Activated CD4-positive, alpha-beta T cell treated with anti-CD3 and anti-CD28 coated beads, Interleukin-2, Interleukin-4, amounts not matched to agents 100 ng/mL and 50 ng/mL, durations not matched to agents 16 hours and 8 hours (primary cell): ENCODE measurements at regions not wholly inside any gene's neighbourhood (a gene's known extent, or its start where the extent isn't known, plus 50 kb on each side); places are given as distances from the start of the nearest gene placed in this dataset.

Experiments used
- DNase-seq: peaks from one replicate; pipeline ENCODE4 v3.0.0-alpha.2; 2020; ENCODE audit warnings: low spot score

DNA sequence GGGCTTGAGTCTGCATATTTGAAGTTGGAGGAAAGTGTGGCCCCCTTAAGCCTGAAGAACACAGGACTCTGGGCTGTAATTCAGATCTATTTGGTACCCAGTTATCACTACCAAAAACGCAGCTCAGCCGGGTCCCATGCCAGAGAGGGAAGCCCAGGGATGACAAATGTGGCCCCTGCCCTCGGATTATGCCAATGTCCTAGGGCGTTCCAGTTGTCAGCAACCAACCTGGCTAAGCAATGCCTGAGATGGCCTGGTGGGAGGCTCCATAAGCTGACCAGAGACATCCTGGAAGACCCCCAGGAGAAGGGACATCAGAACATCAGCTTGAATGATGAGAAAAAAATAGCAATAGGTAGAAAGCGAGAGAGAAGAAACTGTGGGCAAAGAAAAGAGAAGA, 79.6 kb upstream of the UQCRFS1 start:
- no peak for DNase-seq

DNA sequence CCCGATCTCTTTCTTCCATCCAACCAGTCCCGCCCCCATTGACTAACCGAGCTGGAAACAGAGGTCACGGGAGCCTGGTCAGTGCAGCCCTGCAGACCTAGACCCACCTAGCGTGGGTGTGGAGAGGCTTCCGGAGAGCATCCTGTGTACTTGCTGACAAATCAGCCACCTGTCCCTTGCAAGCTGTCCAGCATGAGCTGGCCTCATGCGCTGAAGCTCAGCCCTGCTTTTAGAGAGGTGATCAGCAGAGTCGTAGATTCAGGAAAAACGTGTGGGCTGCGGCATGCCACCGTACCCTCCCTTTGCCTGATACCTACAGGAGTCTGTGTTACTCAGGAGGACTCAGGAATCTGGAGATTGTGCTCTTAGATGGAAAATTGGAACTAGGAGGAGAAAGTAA, 80.3 kb upstream of the UQCRFS1 start:
- no peak for DNase-seq

DNA sequence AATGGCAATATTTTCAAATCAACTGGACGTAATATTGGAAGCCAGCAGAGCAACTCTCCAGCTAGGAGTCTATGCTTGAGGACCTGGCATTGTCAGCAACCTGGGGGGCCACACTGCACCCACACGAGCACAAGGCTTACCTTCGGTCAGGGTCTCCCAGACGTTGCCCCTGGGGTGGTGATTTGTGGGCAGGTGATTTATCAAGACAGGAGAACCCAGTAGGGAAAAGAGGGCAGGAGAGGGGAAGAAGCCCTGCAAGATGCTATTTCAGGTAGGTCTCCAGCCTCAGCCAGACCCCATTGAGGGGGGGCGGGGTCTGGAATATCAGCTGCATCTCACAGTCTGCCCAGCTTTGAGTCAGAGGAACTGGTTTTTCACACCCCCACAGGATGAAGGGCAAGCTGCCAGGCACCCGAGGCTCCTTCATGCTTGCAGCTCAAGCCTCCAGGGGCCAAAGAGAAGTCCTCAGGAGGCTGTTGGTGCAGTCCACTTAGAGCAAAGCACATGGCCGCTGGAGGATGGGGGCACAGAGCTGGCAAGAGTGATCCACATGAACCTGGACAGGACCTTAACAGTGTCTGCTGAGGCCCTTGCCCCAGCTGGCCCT, 80.9 kb upstream of the UQCRFS1 start:
- peak; percentile 42 for DNase-seq

DNA sequence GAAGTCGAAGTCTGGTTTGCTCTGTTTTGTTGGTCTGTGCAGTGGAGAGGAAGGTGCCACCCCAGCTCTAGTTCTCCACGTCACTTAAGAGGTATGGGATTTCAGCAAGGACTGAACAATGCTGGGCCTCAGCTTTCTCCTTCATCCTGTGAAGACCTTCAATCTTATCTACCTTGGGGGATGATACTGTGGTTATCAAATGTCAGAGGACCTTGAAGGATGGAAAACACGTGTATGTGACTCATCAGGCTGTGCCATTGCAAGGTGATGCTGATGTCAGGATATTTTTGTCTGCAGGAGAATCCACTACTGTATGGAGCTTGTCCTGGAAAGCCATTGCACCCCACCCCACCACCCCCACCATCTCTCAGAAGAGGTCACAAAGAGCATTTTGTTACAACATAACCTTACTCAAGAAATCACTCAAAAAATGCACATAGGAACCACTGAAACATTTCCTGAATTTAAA, 81.4 kb upstream of the UQCRFS1 start:
- DNase-seq, result peak; percentile 40

DNA sequence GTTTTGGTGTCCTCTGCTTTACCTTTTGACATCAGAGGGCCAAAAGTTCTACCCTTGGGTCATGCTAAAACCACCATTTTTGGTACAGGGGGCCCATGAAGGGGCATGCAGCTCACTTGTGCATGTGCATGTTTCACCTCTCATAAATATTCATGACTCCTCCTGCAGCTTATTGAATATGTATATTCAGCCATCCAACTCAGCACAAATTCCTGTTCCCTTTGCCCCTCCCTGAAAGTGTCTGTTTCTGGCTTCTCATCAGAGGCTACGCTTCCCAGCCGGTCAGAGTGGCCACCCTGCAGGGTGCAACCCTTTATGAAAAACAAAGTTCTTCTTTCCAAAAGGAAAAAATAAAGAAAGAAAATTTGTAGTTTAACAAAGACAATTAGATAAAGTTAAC, 82.3 kb upstream of the UQCRFS1 start:
- no peak for DNase-seq

DNA sequence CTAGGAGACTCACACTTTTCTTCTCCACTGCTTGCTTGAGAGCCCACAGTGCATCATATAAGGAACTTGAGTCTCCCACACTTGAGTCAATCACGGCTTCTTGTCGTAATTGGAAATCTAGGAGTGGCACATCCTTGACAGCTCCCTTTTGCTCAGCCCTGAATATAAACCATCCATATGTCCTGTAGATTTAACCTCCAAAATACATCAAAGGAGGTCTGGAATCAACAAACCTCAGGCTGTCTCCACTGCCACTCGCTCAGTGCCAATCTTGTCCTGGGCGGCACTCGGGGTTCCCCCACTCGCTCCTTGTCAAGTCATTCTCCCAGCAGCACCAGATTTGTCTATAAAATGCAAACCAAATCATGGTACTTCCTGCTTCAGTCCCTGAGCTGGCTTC, 84.4 kb upstream of the UQCRFS1 start:
- DNase-seq, result no peak

DNA sequence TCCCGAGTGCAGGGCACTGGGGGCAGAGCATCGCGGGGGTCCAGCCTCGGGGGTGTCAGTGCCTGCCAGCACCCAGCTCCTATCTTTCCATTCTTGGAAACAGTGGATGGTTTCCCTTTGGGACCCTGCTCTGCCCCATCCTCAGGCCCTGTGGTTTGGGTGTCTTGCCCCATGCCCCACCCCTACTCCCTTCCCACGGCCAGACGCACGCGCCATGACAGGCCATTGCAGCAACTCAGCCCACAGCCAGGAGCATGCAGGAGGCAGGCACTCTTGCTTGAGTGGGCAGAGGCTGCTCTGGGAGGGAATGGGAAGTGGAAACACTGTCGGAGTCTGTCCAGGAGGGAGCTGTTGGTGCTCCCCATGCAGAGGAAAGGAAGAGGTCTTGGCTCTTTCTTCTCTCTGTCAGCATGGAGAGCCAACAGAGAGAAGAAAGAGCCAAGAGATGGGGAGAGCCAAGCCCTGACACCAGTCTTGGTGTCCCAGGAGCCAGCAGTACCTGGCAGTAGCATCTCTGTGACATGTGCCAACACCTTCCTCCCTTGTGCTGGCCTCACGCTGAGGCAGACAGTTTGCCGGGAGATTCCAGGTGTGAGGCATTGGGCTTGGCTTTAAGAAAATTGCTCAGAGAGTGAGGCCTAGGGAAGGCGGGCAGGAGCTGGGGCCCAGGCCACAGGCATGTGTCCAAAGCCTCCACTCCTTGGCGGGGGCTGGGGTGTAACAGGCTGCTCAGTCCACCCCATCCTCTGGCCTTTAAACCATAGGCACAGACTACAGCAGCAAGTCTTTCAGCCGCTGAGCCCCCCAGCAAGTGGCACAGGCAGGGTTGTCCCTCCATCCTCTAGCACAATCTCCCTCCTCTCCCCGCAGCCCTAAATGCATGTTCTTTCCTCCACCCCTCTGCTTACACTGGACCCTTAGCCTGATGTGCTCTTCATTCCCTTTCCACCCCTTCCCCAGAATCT, 86.7 kb upstream of the UQCRFS1 start:
- no peak for DNase-seq

DNA sequence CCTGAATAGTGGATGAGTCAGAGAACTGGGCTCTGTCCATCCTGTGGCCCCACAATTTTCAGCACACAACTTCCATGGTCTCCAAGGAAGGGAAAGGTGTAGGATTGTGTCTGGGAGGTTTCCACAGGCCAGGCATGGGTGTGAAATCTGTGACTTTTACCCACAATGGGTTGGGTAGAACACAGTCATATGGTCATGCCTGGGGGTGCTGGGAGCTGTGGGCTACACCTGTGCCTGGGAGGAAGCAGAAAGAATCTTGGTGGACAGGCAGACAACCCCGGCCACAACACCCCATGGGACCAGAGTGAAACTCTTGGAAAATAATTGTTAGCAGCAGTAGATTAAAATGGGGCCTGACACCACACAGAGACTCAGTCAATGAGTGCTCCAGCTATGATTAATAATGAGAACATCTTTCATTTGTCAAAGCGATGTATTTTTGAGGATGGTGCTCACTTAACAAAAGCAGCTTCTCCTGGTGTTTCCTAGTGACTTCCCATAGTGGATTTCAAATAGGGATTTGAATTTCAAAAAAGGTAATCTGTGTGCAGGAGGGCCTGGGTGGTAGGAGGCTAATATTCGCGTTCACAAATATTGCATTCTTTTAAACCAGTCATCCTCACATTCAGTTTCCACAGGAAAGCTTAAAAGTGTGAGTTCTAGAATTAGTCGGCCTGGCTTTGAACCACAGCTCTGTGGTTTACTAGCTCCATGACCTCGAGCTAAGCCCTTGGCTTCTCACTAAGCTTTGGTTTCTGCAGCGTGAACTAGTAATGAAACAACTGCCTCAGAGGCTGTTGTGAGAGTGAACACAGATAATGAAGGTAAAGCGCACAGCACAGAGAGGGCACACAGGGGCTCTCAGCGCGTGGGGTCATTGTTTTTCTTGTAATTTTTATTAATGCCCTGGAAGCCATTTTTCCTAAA, 89.3 kb upstream of the UQCRFS1 start:
- DNase-seq, result peak; percentile 72

DNA sequence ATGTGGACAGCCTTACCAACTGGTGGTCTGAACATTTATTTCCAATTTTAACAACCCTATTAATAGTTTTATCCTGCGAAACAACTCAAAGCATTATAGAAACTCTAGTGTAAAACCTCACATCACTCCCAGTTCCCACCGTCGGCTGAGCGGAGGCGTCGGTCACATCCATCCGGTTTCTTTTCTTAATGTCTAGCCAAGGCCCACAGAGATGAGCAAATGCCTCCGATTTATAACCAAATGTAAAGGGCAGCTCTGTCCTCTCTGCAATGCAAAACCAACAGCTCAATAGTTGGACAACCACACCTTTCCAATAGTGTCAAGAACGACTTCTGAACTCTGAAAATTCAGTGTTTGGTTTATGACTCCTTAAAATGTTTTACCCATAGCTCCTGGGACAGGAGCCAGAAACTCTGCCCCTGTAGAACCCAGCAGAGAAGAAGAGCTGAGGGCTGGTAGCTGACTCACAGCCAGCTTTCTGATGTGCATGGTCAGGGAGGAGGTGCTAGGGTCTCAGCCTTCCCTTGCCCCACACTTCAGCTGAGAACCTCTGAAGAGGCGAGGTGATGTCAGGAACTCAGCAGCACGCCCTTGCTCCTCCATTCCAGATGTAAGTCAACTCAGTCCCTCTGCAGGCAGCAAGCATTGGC, 90.2 kb upstream of the UQCRFS1 start:
- no peak for DNase-seq

DNA sequence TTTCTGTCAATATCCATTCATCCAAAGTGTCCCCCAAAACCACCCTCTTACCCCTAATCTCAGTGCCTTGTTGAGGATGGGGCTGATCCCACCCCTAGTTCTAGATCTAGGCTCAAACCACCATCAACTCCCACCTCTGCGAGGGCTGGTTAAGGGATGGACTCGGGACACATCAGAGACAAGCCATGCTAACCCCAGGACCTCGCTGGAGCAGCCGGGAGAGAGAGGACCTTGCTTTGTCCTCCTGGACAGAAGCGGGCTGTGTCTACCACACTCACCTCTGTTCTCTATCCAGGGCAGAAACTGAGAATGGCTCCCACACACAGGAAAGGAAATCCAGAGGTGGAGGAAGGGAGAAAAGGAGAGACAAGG, 90.8 kb upstream of the UQCRFS1 start:
- no peak for DNase-seq

DNA sequence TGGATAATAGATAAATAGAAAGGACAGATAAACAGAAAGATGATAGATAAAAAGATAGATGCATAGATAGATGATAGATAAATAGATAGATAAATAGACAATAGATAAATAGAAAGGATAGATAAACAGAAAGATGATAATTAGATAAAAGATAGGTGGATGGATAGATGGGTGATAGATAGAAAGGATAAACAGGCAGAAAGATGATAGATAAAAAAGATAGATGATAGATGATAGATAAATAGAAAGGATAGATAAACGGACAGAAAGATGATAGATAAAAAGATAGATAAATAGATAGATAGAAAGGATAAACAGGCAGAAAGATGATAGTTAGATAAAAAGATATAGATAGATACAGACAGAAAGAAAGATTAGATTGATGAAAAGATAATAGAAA, 92.3 kb upstream of the UQCRFS1 start:
- DNase-seq, result no peak

DNA sequence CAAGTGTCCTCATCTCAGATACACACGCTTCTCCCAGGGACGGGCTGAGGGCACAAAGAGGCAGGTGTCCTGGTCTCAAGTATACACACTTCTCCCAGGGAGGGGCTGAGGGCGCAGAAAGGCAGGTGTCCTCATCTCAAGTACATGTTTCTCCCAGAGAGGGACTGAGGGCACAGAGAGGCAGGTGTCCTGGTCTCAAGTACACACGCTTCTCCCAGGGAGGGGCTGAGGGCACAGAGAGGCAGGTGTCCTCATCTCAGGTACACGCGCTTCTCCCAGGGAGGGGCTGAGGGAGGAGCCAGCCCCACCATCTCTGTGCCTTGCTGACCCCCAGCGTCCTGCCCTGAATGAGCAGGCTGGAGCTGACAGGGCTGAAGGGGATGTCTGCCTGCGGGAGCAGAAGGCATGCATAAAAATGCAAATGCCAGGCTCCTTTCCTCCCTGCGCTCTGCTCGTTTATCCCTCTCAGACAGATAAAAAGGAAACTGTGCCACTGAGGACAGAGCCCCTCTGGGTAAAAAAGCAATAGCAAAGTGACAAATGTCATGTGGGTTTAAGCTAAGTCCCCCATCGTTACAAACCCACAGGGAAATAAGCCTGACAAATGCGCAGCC, 96.1 kb upstream of the UQCRFS1 start:
- DNase-seq, result no peak

DNA sequence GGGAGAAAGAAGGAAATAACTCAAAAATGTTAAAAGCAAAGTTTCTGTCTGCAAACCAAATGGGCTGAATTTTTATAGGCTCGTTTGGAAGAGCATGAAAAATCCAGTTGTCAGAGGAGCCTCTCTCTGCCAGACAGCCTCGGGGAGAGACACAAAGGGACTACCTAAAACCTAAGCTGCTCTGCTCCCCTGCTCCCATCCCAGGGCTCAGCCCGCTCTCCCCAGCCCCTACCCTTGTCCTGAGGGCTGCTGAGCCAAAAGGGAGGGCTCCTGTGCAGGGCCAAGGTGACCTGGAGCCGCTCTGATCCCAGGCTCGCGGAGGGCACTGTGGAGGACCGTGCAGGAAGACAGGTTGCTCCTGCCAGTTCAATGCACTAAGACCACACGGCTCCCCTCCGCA, 96.7 kb upstream of the UQCRFS1 start:
- DNase-seq, result no peak

DNA sequence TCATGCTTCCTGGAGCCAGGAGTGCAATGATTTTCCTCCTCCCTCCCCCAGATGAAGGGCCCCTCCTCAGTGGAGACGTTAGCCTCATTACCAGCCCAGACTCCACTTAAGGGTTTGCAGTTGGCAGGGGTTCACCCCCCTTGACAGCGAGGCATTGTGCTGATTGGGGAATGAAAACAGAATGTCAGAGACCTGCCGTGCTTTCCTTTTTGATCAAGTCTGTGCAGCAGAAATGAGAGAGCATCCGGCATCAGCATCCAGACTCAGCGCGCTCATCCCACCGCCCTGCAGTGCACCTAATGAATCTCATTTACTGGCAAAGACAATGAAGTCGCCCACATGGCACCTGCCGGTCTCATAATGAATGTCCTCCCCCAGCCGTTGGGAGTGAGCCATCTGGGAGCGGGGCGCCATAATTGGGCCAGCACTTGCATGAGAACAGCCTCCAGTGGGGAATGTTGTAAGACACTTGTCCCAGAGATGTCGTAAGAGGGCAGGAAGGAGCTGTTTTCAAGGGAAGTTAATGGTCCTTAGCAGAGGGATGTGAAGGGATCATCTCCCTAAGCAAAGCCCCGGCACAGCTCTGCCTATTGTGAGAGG, 98.3 kb upstream of the UQCRFS1 start:
- no peak for DNase-seq

DNA sequence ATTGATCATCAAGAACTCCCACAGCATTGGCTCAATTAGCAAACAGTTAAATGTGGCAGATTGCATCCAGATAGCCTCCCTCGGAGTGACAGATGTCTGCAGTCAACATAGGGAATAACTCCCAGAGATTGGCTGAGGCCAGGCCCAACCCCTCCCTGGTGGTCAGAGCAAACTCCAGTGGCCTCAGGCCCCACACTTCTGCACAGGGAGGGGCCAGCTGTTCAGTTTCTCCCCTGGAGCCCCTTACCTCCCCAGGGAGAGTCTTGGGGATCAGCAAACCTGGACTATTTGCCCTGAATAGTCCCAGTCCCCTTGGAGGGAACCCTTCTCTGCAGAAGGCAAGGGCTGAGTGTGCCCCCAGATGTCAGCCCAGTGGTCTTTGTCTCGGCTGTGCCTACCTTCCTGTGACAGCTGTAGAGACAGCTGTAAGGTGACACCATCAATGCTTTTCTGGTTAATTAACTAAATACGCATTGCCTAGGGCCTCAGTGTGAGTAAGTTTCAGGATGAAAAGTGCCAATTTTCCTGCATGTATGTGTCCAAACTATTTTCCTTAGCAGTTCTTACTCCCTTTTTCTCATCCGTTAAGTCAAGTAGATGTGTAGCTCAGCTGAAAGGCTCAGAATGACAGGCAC, 102.7 kb upstream of the UQCRFS1 start:
- DNase-seq, result no peak

DNA sequence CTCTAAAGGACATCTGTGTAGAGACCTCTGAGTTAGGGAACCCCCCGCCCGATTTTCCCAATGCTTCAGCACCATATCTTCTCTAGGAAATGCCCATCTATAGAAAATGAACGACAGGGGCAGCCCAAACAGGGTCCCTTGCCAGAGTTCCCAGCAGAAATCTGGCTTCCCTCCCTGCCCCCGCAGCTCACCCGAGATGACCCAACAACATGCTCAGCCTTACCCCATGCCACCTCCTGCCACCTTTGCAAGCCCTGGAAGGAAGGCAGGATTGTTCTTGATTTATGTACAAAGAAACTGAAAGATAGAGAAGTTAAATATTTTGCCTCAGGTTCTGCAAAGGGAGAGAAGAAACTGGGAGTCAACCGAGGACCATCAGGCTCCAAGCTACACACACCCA, 105.6 kb upstream of the UQCRFS1 start:
- no peak for DNase-seq

DNA sequence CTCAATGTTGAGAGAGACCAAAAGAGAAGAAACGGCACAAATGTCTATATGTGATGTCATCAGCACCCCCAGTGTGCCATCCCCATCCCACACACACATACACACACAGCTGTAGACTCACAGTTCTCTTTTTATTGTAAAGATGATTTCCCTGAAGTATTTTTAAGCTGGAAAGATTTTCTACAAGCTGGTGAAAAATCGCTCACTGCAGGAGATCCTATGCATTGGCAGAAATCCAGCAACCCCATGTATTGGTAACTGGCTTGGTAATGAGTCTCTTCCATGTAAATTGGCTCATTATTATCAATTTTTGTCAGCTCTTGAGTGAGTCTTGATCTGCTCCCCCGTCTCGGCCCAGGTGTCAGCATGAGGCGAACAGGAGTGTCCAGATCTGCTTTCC, 107.1 kb upstream of the UQCRFS1 start:
- DNase-seq, result no peak

DNA sequence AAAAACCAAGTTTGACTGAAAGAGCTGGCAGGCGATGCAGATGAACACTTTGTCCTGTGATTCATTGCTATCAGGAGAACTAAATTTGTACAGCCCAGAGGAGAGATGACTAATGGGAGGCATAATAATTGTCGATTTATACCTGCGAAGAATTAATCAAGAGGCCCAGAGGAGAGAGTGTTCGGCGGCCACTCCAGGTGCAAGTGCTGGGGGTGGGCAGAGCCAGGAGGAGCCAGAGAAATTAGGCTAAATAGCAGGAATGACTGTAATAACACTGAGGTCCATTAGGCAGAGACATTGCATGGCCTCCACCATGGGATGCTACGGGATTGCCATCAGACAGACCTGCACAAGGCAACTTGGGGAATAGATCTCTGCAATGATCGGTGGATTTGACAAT, 107.7 kb upstream of the UQCRFS1 start:
- no peak for DNase-seq

DNA sequence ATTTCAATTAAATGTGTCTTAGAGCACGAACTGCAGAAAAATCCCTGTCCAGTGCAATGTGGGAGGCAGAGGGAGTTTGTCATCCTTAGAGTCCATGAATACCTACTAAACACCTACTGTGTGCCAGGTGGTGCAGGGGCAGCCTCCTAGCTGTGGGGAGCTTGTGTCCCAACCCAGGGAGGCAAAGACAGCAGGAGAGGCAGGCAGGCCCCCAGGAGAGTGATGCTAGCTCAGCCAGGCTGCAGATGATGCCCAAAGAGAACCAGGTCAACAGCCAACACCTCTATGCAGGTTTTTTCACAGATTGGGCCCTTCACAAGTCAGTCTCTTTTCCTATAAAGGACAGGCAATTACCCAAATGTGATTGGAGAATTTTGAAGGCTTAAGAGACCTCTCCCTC, 108.2 kb upstream of the UQCRFS1 start:
- no peak for DNase-seq

DNA sequence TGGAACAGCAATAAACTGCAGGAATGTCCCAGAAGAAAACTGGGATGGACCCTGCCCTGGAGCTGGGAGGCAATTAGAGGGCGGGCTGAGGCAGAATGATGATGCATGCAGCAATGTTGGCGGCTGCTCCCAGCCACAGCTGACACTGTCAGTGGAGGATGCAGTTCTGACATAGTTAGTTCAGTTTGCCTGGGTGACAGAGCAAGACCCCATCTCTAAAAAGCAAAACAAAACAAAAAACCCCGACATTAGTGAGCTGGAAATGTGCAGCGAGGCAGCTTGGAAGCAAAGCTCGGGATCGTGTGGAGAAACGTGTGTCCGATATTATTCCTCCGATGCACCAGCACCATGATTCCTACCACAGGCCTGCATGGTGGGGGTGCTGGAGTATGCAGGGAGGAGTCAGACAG, 110.1 kb upstream of the UQCRFS1 start:
- no peak for DNase-seq
